ENCODE measurements at regions not wholly inside any gene's neighbourhood (a gene's known extent, or its start where the extent isn't known, plus 50 kb on each side); places are given as distances from the start of the nearest gene placed in this dataset.

DNA sequence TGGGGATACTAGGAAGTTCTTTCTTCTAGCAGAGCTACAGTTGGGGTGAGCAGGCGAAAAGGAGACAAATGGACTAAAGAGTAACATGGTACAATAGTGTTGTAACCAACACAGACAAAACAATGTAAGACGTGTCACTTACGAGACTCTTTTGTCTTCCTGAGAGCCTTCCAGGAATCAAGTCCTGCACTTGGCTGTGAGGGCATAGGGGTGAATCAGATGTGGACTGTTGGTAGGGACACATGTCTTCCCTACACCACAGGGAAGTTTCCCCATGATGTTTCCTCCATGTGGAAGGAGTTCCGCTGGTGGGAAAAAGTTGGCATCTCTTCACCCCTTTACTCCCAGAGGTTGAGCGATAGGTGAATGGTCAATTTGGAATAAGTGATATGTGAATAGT, 364.7 kb downstream of the NUAK1 start:
- TF ChIP-seq, protein P1, sequence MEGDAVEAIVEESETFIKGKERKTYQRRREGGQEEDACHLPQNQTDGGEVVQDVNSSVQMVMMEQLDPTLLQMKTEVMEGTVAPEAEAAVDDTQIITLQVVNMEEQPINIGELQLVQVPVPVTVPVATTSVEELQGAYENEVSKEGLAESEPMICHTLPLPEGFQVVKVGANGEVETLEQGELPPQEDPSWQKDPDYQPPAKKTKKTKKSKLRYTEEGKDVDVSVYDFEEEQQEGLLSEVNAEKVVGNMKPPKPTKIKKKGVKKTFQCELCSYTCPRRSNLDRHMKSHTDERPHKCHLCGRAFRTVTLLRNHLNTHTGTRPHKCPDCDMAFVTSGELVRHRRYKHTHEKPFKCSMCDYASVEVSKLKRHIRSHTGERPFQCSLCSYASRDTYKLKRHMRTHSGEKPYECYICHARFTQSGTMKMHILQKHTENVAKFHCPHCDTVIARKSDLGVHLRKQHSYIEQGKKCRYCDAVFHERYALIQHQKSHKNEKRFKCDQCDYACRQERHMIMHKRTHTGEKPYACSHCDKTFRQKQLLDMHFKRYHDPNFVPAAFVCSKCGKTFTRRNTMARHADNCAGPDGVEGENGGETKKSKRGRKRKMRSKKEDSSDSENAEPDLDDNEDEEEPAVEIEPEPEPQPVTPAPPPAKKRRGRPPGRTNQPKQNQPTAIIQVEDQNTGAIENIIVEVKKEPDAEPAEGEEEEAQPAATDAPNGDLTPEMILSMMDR (CRISPR knock-in tag; IDR thresholded peaks at IDR 0.05): no peak
- TF ChIP-seq, protein P2, sequence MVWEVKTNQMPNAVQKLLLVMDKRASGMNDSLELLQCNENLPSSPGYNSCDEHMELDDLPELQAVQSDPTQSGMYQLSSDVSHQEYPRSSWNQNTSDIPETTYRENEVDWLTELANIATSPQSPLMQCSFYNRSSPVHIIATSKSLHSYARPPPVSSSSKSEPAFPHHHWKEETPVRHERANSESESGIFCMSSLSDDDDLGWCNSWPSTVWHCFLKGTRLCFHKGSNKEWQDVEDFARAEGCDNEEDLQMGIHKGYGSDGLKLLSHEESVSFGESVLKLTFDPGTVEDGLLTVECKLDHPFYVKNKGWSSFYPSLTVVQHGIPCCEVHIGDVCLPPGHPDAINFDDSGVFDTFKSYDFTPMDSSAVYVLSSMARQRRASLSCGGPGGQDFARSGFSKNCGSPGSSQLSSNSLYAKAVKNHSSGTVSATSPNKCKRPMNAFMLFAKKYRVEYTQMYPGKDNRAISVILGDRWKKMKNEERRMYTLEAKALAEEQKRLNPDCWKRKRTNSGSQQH (CRISPR knock-in tag; IDR thresholded peaks at IDR 0.05; ENCODE audit: low read depth): no peak
- TF ChIP-seq EP300 (IDR thresholded peaks at IDR 0.05; ENCODE audit: low read depth in 2 of 2, low read length in 2 of 2) (no peak), EP300 (CRISPR knock-in tag; IDR thresholded peaks at IDR 0.05; ENCODE audit: borderline replicate concordance) (no peak), SRSF9 (IDR thresholded peaks at IDR 0.05; ENCODE audit: borderline replicate concordance, insufficient read depth, low read depth, low read length, poor library complexity, severe bottlenecking) (no peak), ZBTB1 (CRISPR knock-in tag; IDR thresholded peaks at IDR 0.05; ENCODE audit: borderline replicate concordance) (no peak), ZFX (CRISPR knock-in tag; IDR thresholded peaks at IDR 0.05; ENCODE audit: low read depth) (no peak), MEF2D (CRISPR knock-in tag; IDR thresholded peaks at IDR 0.05) (no peak), SRSF1 (optimal IDR thresholded peaks at IDR 0.05; ENCODE audit: low read depth, low read length) (no peak), MEIS2 (CRISPR knock-in tag; IDR thresholded peaks at IDR 0.05) (no peak), ZNF644 (CRISPR knock-in tag; IDR thresholded peaks at IDR 0.05; ENCODE audit: low read depth) (no peak)
- TF ChIP-seq, protein P3, sequence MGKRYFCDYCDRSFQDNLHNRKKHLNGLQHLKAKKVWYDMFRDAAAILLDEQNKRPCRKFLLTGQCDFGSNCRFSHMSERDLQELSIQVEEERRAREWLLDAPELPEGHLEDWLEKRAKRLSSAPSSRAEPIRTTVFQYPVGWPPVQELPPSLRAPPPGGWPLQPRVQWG (CRISPR knock-in tag; IDR thresholded peaks at IDR 0.05; ENCODE audit: borderline replicate concordance, low read depth): no peak
- TF ChIP-seq, protein P4, sequence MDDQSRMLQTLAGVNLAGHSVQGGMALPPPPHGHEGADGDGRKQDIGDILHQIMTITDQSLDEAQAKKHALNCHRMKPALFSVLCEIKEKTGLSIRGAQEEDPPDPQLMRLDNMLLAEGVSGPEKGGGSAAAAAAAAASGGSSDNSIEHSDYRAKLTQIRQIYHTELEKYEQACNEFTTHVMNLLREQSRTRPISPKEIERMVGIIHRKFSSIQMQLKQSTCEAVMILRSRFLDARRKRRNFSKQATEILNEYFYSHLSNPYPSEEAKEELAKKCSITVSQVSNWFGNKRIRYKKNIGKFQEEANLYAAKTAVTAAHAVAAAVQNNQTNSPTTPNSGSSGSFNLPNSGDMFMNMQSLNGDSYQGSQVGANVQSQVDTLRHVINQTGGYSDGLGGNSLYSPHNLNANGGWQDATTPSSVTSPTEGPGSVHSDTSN (CRISPR knock-in tag; IDR thresholded peaks at IDR 0.05; ENCODE audit: borderline replicate concordance): no peak
- TF ChIP-seq, protein P5, sequence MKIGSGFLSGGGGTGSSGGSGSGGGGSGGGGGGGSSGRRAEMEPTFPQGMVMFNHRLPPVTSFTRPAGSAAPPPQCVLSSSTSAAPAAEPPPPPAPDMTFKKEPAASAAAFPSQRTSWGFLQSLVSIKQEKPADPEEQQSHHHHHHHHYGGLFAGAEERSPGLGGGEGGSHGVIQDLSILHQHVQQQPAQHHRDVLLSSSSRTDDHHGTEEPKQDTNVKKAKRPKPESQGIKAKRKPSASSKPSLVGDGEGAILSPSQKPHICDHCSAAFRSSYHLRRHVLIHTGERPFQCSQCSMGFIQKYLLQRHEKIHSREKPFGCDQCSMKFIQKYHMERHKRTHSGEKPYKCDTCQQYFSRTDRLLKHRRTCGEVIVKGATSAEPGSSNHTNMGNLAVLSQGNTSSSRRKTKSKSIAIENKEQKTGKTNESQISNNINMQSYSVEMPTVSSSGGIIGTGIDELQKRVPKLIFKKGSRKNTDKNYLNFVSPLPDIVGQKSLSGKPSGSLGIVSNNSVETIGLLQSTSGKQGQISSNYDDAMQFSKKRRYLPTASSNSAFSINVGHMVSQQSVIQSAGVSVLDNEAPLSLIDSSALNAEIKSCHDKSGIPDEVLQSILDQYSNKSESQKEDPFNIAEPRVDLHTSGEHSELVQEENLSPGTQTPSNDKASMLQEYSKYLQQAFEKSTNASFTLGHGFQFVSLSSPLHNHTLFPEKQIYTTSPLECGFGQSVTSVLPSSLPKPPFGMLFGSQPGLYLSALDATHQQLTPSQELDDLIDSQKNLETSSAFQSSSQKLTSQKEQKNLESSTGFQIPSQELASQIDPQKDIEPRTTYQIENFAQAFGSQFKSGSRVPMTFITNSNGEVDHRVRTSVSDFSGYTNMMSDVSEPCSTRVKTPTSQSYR (CRISPR knock-in tag; IDR thresholded peaks at IDR 0.05; ENCODE audit: borderline replicate concordance): no peak
- TF ChIP-seq, protein P6, sequence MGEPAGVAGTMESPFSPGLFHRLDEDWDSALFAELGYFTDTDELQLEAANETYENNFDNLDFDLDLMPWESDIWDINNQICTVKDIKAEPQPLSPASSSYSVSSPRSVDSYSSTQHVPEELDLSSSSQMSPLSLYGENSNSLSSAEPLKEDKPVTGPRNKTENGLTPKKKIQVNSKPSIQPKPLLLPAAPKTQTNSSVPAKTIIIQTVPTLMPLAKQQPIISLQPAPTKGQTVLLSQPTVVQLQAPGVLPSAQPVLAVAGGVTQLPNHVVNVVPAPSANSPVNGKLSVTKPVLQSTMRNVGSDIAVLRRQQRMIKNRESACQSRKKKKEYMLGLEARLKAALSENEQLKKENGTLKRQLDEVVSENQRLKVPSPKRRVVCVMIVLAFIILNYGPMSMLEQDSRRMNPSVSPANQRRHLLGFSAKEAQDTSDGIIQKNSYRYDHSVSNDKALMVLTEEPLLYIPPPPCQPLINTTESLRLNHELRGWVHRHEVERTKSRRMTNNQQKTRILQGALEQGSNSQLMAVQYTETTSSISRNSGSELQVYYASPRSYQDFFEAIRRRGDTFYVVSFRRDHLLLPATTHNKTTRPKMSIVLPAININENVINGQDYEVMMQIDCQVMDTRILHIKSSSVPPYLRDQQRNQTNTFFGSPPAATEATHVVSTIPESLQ (CRISPR knock-in tag; conservative IDR thresholded peaks at IDR 0.05): no peak
